NOMO-1 treated with dmso at 0.1 percent for 144 hours (cell line): ENCODE measurements at regions not wholly inside any gene's neighbourhood (a gene's known extent, or its start where the extent isn't known, plus 50 kb on each side); places are given as distances from the start of the nearest gene placed in this dataset.

Experiments used
- DNase-seq: peaks from one replicate; lab custom pipeline; 2025; ENCODE audit not compliant: unreplicated experiment; lab: John Stamatoyannopoulos, UW

GRCh38 chr12:47561746-47562145, 144.1 kb downstream of the RPAP3 start:
- DNase-seq = no peak

- peak; percentile 46 for DNase-seq
These were observed 145.4 kb downstream of the RPAP3 start for GRCh38 chr12:47560415-47560814.

GRCh38 chr12:47558625-47559345, 147.0 kb downstream of the RPAP3 start:
- no peak for DNase-seq

- DNase-seq = no peak
These were observed 148.4 kb downstream of the RPAP3 start for GRCh38 chr12:47557386-47557785.

GRCh38 chr12:47556261-47557030, 149.4 kb downstream of the RPAP3 start:
- DNase-seq = no peak

GRCh38 chr12:47554046-47554653, 151.7 kb downstream of the RPAP3 start:
- DNase-seq = no peak

GRCh38 chr12:47553266-47553665, 152.6 kb downstream of the RPAP3 start:
- no peak for DNase-seq

GRCh38 chr12:47551426-47551851, 154.4 kb downstream of the RPAP3 start:
- no peak for DNase-seq

GRCh38 chr12:47549258-47549657, 156.6 kb downstream of the RPAP3 start:
- no peak for DNase-seq

- no peak for DNase-seq
These were observed 157.4 kb downstream of the RPAP3 start for GRCh38 chr12:47548401-47548800.

- DNase-seq = no peak
These were observed 158.8 kb downstream of the RPAP3 start for GRCh38 chr12:47547077-47547476.

- DNase-seq = no peak
These were observed 159.8 kb downstream of the RPAP3 start for GRCh38 chr12:47545938-47546609.

- DNase-seq = no peak
These were observed 171.1 kb downstream of the RPAP3 start for GRCh38 chr12:47534695-47535094.

- no peak for DNase-seq
These were observed 175.8 kb downstream of the RPAP3 start for GRCh38 chr12:47530050-47530449.

GRCh38 chr12:47527816-47528215, 178.0 kb downstream of the RPAP3 start:
- DNase-seq = no peak

- DNase-seq = no peak
These were observed 185.8 kb downstream of the RPAP3 start for GRCh38 chr12:47520029-47520428.

- DNase-seq = no peak
These were observed 188.7 kb downstream of the RPAP3 start for GRCh38 chr12:47517122-47517521.

- no peak for DNase-seq
These were observed 196.4 kb downstream of the RPAP3 start for GRCh38 chr12:47509398-47509851.

GRCh38 chr12:47507221-47507620, 198.6 kb downstream of the RPAP3 start:
- DNase-seq = no peak

GRCh38 chr12:47504775-47505446, 200.9 kb downstream of the RPAP3 start:
- DNase-seq = no peak

GRCh38 chr12:47493801-47494200, 212.0 kb downstream of the RPAP3 start:
- no peak for DNase-seq
